ENCODE measurements at regions not wholly inside any gene's neighbourhood (a gene's known extent, or its start where the extent isn't known, plus 50 kb on each side); places are given as distances from the start of the nearest gene placed in this dataset.

- TF ChIP-seq CTCF (IDR thresholded peaks at IDR 0.05) (no peak), POLR2A (IDR thresholded peaks at IDR 0.05) (no peak)
These were observed 262.8 kb upstream of the PLET1 start for GRCh38 chr11:112523477-112523876.
